Hepatocyte (in vitro differentiated cells): ENCODE measurements at regions not wholly inside any gene's neighbourhood (a gene's known extent, or its start where the extent isn't known, plus 50 kb on each side); places are given as distances from the start of the nearest gene placed in this dataset.

ENCODE experiments used
- DNase-seq: peaks from one replicate; pipeline ENCODE4 v3.0.0-alpha.2; 2016; ENCODE audit warnings: low spot score
- H2AFZ ChIP-seq: fragments of 200-600 bp; sonication (generic); 2 replicates; pipeline ENCODE4 v1.6.0; 2016; ENCODE audit warnings: antibody characterized with exemption, mild to moderate bottlenecking
- H3K27ac ChIP-seq: fragments of 200-600 bp; sonication (generic); 2 replicates; pipeline ENCODE4 v1.5.1; 2016; ENCODE audit warnings: mild to moderate bottlenecking
- H3K27me3 ChIP-seq: fragments of 200-600 bp; sonication (generic); 2 replicates; pipeline ENCODE4 v1.6.1; 2016
- H3K36me3 ChIP-seq: fragments of 200-600 bp; sonication (generic); replicated peaks from 2 replicates; pipeline ENCODE4 v1.5.1; 2016; ENCODE audit warnings: low read depth; ENCODE audit not compliant: insufficient read depth
- H3K4me1 ChIP-seq: fragments of 200-600 bp; sonication (generic); 2 replicates; pipeline ENCODE4 v1.5.1; 2016; ENCODE audit warnings: mild to moderate bottlenecking, moderate library complexity; ENCODE audit not compliant: insufficient read depth
- H3K4me2 ChIP-seq: fragments of 200-600 bp; sonication (generic); 2 replicates; pipeline ENCODE4 v1.6.0; 2016
- H3K4me3 ChIP-seq: fragments of 200-600 bp; sonication (generic); 2 replicates; pipeline ENCODE4 v1.5.1; 2016; ENCODE audit warnings: mild to moderate bottlenecking
- H3K79me2 ChIP-seq: fragments of 200-600 bp; sonication (generic); 2 replicates; pipeline ENCODE4 v1.6.0; 2017; ENCODE audit warnings: mild to moderate bottlenecking
- H3K9me2 ChIP-seq: fragments of 200-600 bp; sonication (generic); replicated peaks from 2 replicates; pipeline ENCODE4 v1.6.0; 2017; ENCODE audit warnings: mild to moderate bottlenecking; ENCODE audit not compliant: insufficient read depth
- H3K9me3 ChIP-seq: fragments of 200-600 bp; sonication (generic); 2 replicates; pipeline ENCODE4 v1.5.1; 2016; ENCODE audit warnings: low read depth, mild to moderate bottlenecking
- H4K20me1 ChIP-seq: fragments of 200-600 bp; sonication (generic); 2 replicates; pipeline ENCODE4 v1.6.0; 2016; ENCODE audit warnings: mild to moderate bottlenecking; ENCODE audit not compliant: insufficient read depth, poor library complexity, severe bottlenecking
- CTCF ChIP-seq: fragments of 200-600 bp; sonication (generic); IDR thresholded peaks from 2 replicates; pipeline ENCODE4 v1.5.1; 2016; ENCODE audit warnings: antibody characterized with exemption, mild to moderate bottlenecking; ENCODE audit not compliant: poor library complexity
- EZH2 ChIP-seq: fragments of 200-600 bp; sonication (generic); IDR thresholded peaks from 2 replicates; pipeline ENCODE4 v1.6.1; 2016; ENCODE audit warnings: antibody characterized with exemption, mild to moderate bottlenecking, borderline replicate concordance
- EZH2phosphoT487 ChIP-seq: fragments of 200-600 bp; sonication (generic); IDR thresholded peaks from one replicate; pipeline ENCODE4 v1.6.1; 2018; ENCODE audit warnings: antibody characterized with exemption, mild to moderate bottlenecking, low read depth, moderate library complexity; ENCODE audit not compliant: unreplicated experiment, severe bottlenecking
- WGBS: methylation state at CpG from one replicate; pipeline ENCODE4 v1.1.6; 2016; ENCODE audit warnings: low lambda C conversion rate; ENCODE audit errors: missing lambda C conversion rate; 5-methylcytosine and 5-hydroxymethylcytosine counted together

- Histone ChIP-seq H3K27me3 (no peaks in the 10 kb centered on the region), H2AFZ (no peak overlapping the region), H4K20me1 (no peaks in the 10 kb centered on the region), H3K9me3 (no peaks in the 10 kb centered on the region), H3K27ac (no peak overlapping the region), H3K36me3 (no peaks in the 10 kb centered on the region), H3K9me2 (no peaks in the 10 kb centered on the region), H3K4me2 (no peak overlapping the region), H3K4me1 (no peaks in the 10 kb centered on the region), H3K79me2 (no peaks in the 10 kb centered on the region), H3K4me3 (no peak overlapping the region)
- WGBS, result 91% methylated on average over 2 of the region's 2 CpGs
- no peak for DNase-seq
- TF ChIP-seq EZH2 (no peak), CTCF (no peak), EZH2phosphoT487 (no peak)
These were observed 226.9 kb upstream of the TMPRSS15 start for GRCh38 chr21:18630446-18630845.

GRCh38 chr21:18636897-18637296 is 233.3 kb upstream of the TMPRSS15 start:
- 98% methylated on average over 2 of the region's 2 CpGs for WGBS
- Histone ChIP-seq H3K79me2 (no peaks in the 10 kb centered on the region), H3K9me3 (no peaks in the 10 kb centered on the region), H3K36me3 (no peaks in the 10 kb centered on the region), H4K20me1 (no peaks in the 10 kb centered on the region), H3K27me3 (no peaks in the 10 kb centered on the region), H3K4me2 (no peak overlapping the region), H2AFZ (no peak overlapping the region), H3K4me3 (no peak overlapping the region), H3K9me2 (no peaks in the 10 kb centered on the region), H3K27ac (no peak overlapping the region), H3K4me1 (no peaks in the 10 kb centered on the region)
- TF ChIP-seq CTCF (no peak), EZH2 (no peak), EZH2phosphoT487 (no peak)
- no peak for DNase-seq

- no peak for TF ChIP-seq EZH2
- no peaks in the 10 kb centered on the region for H3K9me3 ChIP-seq
- no peak overlapping the region for H3K27ac ChIP-seq
- no peaks in the 10 kb centered on the region for H3K79me2 ChIP-seq
- 65% methylated on average over 1 of the region's 1 CpG for WGBS
- no peak for DNase-seq
- H2AFZ ChIP-seq, result no peak overlapping the region
- H3K36me3 ChIP-seq, result no peaks in the 10 kb centered on the region
- no peak overlapping the region for H3K4me3 ChIP-seq
- no peaks in the 10 kb centered on the region for H3K27me3 ChIP-seq
- H3K9me2 ChIP-seq, result no peaks in the 10 kb centered on the region
- no peaks in the 10 kb centered on the region for H3K4me1 ChIP-seq
- H4K20me1 ChIP-seq, result no peaks in the 10 kb centered on the region
- H3K4me2 ChIP-seq, result no peak overlapping the region
These were observed 242.5 kb upstream of the TMPRSS15 start for GRCh38 chr21:18646116-18646515.

GRCh38 chr21:18655931-18656330 is 252.3 kb upstream of the TMPRSS15 start:
- no peaks in the 10 kb centered on the region for H3K79me2 ChIP-seq
- DNase-seq, result no peak
- 69% methylated on average over 3 of the region's 3 CpGs for WGBS
- TF ChIP-seq EZH2, result no peak
- TF ChIP-seq EZH2phosphoT487, result no peak
- TF ChIP-seq CTCF, result no peak
- no peaks in the 10 kb centered on the region for H3K9me3 ChIP-seq
- H3K27me3 ChIP-seq, result no peaks in the 10 kb centered on the region
- no peak overlapping the region for H3K27ac ChIP-seq
- H4K20me1 ChIP-seq, result no peaks in the 10 kb centered on the region
- no peaks in the 10 kb centered on the region for H3K4me1 ChIP-seq
- no peak overlapping the region for H3K4me2 ChIP-seq
- H3K9me2 ChIP-seq, result no peaks in the 10 kb centered on the region
- H3K4me3 ChIP-seq, result no peak overlapping the region
- H2AFZ ChIP-seq, result no peak overlapping the region
- no peaks in the 10 kb centered on the region for H3K36me3 ChIP-seq
